Esophagus muscularis mucosa (tissue), 4 donors: ENCODE measurements at regions not wholly inside any gene's neighbourhood (a gene's known extent, or its start where the extent isn't known, plus 50 kb on each side); places are given as distances from the start of the nearest gene placed in this dataset.

Experiments used
- DNase-seq: peaks from one replicate; pipeline ENCODE4 v3.0.0-alpha.2; 2017; ENCODE audit errors: extremely low spot score
- H3K27ac ChIP-seq, 4 donors: fragments of 200-600 bp; sonication (generic); replicated peaks in 1 of 4; 1 replicate in 3 of 4; 2 replicates in 1 of 4; pipeline ENCODE4 v1.5.1; 2016 to 2019; ENCODE audit warnings: mild to moderate bottlenecking in 1 of 4
- H3K27me3 ChIP-seq, 4 donors: fragments of 200-600 bp; sonication (generic); one replicate each; pipeline versions ENCODE4 v1.5.1 to v1.6.0; 2016 to 2019
- H3K36me3 ChIP-seq, 4 donors: fragments of 200-600 bp; sonication (generic); one replicate each; pipeline ENCODE4 v1.5.1; 2016 to 2019
- H3K4me1 ChIP-seq, 4 donors: fragments of 200-600 bp; sonication (generic); one replicate each; pipeline ENCODE4 v1.5.1; 2016 to 2019
- H3K4me3 ChIP-seq, 4 donors: fragments of 200-600 bp; sonication (generic); 1 replicate in 2 of 4; 2 replicates in 2 of 4; pipeline ENCODE4 v1.5.1; 2016 to 2019; ENCODE audit warnings: mild to moderate bottlenecking in 4 of 4, moderate library complexity in 1 of 4
- H3K9me3 ChIP-seq, 4 donors: fragments of 200-600 bp; sonication (generic); 1 replicate in 3 of 4; 2 replicates in 1 of 4; pipeline ENCODE4 v1.5.1; 2016 to 2019
- EP300 ChIP-seq: sonication (generic); formaldehyde crosslinking; IDR thresholded peaks from one replicate; pipeline ENCODE4 v1.6.1; 2017; ENCODE audit warnings: antibody characterized with exemption
- POLR2A ChIP-seq: fragments of 450-650 bp; IDR thresholded peaks from one replicate; pipeline ENCODE4 v1.6.1; 2017; ENCODE audit warnings: antibody characterized with exemption, moderate library complexity, mild to moderate bottlenecking, low read depth
- POLR2AphosphoS5 ChIP-seq, 2 donors: sonication (generic); formaldehyde crosslinking; IDR thresholded peaks; one replicate each; pipeline ENCODE4 v1.6.1; 2017; ENCODE audit warnings: antibody characterized with exemption in 2 of 2
- WGBS: methylation state at CpG from one replicate; pipeline ENCODE4 v1.1.5; 2018; 5-methylcytosine and 5-hydroxymethylcytosine counted together
- intact Hi-C: fragments of 100-400 bp; cut with DNase I; formaldehyde crosslinking; loops from one replicate; pipeline ENCODE4 v1.15.1; 2023
- TF ChIP-seq, protein P1 (sequence below), 3 experiments: fragments of 200-600 bp in 2 of 3; fragments of 450-650 bp in 1 of 3; sonication (generic) in 2 of 3; IDR thresholded peaks; one replicate each; pipeline ENCODE4 v1.5.1; 2017 to 2019; ENCODE audit warnings: antibody characterized with exemption in 3 of 3, mild to moderate bottlenecking in 2 of 3, moderate library complexity in 1 of 3

DNA sequence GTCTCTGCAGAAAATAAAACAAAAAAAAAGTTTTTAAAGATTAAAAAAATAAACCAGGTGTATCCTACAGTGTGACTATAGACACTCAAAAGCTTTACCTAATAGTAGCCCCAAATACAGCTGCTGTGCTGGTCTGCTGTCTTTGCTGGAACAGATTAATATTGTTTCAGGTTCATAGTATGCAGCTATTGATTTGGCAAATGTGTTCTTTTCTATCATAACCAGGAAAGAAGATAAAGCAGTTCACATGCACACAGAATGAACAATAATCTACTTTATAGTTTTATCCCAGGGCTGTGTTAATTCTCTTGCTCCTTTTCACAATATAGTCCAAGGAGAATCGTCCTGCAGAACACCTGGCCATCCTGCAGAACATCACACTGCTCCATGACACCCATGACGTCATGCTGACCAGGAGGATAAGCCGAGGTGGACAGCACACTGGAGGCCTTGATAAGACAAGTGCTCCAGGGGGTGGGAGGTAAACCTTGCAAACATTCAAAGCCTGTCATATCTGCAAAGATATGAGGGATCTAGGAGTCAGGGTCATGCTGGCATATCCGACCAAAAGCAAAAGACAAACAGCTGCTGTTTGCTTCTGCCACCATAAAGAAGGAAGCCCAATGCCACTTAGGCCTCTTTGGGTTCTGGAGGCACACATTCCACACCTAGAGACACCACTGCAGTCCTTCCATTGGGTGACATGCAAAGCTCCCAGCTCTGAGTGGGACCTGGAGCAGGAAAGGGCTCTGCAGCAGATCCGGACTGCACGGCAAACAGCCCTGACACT lies 86.1 kb upstream of the SLC2A1 start:
- Histone ChIP-seq H3K27ac (no peak overlapping the region), H3K9me3 (no peaks in the 10 kb centered on the region), H3K27me3 (no peaks in the 10 kb centered on the region), H3K4me1 (peaks cover 0 to 8% (median 0%) of the 10 kb centered on the region in 4 donors), H3K4me3 (no peak overlapping the region), H3K36me3 (no peaks in the 10 kb centered on the region)
- DNase-seq, result no peak
- intact Hi-C loops, result no loop called here
- WGBS, result 80% methylated on average over 6 of the region's 6 CpGs
- TF ChIP-seq POLR2A, result no peak
- TF ChIP-seq, protein P1, sequence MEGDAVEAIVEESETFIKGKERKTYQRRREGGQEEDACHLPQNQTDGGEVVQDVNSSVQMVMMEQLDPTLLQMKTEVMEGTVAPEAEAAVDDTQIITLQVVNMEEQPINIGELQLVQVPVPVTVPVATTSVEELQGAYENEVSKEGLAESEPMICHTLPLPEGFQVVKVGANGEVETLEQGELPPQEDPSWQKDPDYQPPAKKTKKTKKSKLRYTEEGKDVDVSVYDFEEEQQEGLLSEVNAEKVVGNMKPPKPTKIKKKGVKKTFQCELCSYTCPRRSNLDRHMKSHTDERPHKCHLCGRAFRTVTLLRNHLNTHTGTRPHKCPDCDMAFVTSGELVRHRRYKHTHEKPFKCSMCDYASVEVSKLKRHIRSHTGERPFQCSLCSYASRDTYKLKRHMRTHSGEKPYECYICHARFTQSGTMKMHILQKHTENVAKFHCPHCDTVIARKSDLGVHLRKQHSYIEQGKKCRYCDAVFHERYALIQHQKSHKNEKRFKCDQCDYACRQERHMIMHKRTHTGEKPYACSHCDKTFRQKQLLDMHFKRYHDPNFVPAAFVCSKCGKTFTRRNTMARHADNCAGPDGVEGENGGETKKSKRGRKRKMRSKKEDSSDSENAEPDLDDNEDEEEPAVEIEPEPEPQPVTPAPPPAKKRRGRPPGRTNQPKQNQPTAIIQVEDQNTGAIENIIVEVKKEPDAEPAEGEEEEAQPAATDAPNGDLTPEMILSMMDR (IDR thresholded peaks at IDR 0.05), result no peak
- no peak for TF ChIP-seq EP300
- TF ChIP-seq POLR2AphosphoS5 (IDR thresholded peaks at IDR 0.05), result no peak

DNA sequence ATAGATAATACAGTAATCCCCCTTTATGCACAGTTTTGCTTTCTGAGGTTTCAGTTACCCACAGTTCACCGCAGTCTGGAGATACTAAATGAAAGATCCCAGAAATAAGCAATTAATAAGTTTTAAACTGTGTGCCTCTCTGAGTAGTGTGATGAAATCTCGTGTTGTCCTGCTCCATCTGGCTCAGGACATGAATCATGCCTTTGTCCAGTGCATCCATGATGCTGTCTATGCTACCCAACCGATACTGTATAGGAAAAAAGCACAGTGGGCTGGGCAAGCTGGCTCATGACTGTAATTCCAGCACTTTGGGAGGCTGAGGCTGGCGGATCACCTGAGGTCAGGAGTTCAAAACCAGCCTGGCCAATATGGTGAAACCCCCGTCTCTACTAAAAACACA lies 85.0 kb upstream of the SLC2A1 start:
- DNase-seq, result no peak
- no peak for TF ChIP-seq EP300
- TF ChIP-seq POLR2AphosphoS5 (IDR thresholded peaks at IDR 0.05), result no peak
- TF ChIP-seq, protein P1 (IDR thresholded peaks at IDR 0.05), result no peak
- TF ChIP-seq POLR2A, result no peak
- intact Hi-C loops, result no loop called here
- no peaks in the 10 kb centered on the region for H3K27me3 ChIP-seq
- H3K36me3 ChIP-seq, result no peaks in the 10 kb centered on the region
- H3K4me1 ChIP-seq, result no peaks in the 10 kb centered on the region
- WGBS, result 94% methylated on average over 5 of the region's 5 CpGs
- H3K4me3 ChIP-seq, result no peak overlapping the region
- no peak overlapping the region for H3K27ac ChIP-seq
- H3K9me3 ChIP-seq, result no peaks in the 10 kb centered on the region

DNA sequence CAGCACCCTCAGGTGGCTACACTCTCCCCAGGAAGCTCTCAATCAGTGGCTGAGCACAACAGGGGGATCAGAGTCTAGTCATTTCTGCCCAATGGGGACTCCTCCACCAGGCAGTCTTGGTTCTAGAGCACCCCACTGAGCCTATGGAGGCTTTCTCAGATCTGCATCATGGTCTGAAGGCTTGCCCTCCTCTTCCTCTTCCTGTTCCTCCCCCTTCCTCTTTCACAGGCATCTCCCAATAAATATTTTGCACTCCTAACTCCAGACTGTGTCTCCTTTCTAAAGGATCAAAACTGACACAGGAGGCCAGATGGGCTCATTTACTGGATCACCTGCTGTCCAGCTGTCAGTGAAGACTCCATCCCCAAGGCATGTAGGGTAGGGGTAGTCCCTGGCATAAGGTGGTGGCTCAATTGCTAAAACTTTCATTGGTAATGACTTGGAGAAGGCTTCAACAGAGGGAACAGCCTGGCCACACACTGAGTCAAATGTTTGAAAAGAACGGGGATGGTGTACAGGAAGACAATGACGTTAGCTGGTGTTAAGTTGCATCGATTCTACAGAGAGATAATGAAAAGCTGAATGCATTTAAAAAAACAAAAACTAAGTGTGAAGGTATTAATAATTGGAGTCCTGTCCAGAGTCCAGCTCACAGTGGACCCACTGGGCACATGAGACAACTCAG lies 84.2 kb upstream of the SLC2A1 start:
- Histone ChIP-seq H3K27ac (no peak overlapping the region), H3K27me3 (no peaks in the 10 kb centered on the region), H3K4me1 (no peaks in the 10 kb centered on the region), H3K36me3 (no peaks in the 10 kb centered on the region), H3K9me3 (no peaks in the 10 kb centered on the region), H3K4me3 (no peak overlapping the region)
- intact Hi-C loops, result no loop called here
- WGBS, result 86% methylated on average over 3 of the region's 3 CpGs
- no peak for TF ChIP-seq POLR2A
- no peak for TF ChIP-seq EP300
- TF ChIP-seq, protein P1 (IDR thresholded peaks at IDR 0.05), result no peak
- no peak for TF ChIP-seq POLR2AphosphoS5 (IDR thresholded peaks at IDR 0.05)
- no peak for DNase-seq

DNA sequence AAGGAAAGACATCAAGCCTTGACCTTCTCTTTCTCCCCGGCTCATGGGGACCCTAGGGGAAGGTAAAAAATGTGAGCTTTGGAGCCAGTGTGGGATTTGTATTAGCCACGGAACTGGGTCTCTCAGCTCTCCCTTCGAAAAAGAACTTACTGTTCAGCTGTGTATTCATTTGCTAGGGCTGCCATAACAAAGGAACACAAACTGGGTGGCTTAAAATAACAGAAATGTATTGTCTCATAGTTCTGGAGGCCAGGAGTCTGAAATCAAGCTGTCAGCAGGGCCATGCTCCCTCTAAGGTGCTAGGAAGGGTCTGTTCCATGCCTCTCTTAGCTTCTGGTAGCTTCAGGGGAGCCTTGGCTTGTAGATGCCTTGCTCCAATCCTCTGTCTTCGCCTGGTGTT lies 83.5 kb upstream of the SLC2A1 start:
- Histone ChIP-seq H3K4me3 (no peak overlapping the region), H3K4me1 (no peaks in the 10 kb centered on the region), H3K27me3 (no peaks in the 10 kb centered on the region), H3K27ac (no peak overlapping the region), H3K9me3 (no peaks in the 10 kb centered on the region), H3K36me3 (no peaks in the 10 kb centered on the region)
- intact Hi-C loops, result no loop called here
- TF ChIP-seq POLR2AphosphoS5 (IDR thresholded peaks at IDR 0.05) (no peak), POLR2A (no peak), EP300 (no peak)
- TF ChIP-seq, protein P1 (IDR thresholded peaks at IDR 0.05), result no peak
- no peak for DNase-seq
- 90% methylated on average over 4 of the region's 4 CpGs for WGBS
